H1 (cell line): ENCODE measurements at regions not wholly inside any gene's neighbourhood (a gene's known extent, or its start where the extent isn't known, plus 50 kb on each side); places are given as distances from the start of the nearest gene placed in this dataset.

Experiments used
- ATF3 ChIP-seq: IDR thresholded peaks from 2 replicates; pipeline ENCODE4 v1.6.1; 2011; ENCODE audit warnings: low read depth, mild to moderate bottlenecking, low read length; ENCODE audit not compliant: insufficient read depth
- CTCF ChIP-seq, 3 experiments: IDR thresholded peaks; 1 replicate in 2 of 3; 2 replicates in 1 of 3; pipeline versions ENCODE4 v1.5.1 to v1.6.1; 2011; ENCODE audit warnings: low read length in 3 of 3, mild to moderate bottlenecking in 3 of 3, inconsistent platforms in 2 of 3, low read depth in 1 of 3, moderate library complexity in 1 of 3; ENCODE audit not compliant: insufficient read depth in 1 of 3; ENCODE audit errors: control extremely low read depth in 1 of 3

GRCh38 chr12:88790231-88790630 lies 210.0 kb upstream of the KITLG start (continued):
- TF ChIP-seq ATF3: no peak
- no peak for TF ChIP-seq CTCF (IDR thresholded peaks at IDR 0.05; ENCODE audit: control extremely low read depth in 1 of 3, insufficient read depth in 1 of 3, low read depth in 1 of 3, low read length in 3 of 3)
